ENCODE measurements at regions not wholly inside any gene's neighbourhood (a gene's known extent, or its start where the extent isn't known, plus 50 kb on each side); places are given as distances from the start of the nearest gene placed in this dataset.

DNA sequence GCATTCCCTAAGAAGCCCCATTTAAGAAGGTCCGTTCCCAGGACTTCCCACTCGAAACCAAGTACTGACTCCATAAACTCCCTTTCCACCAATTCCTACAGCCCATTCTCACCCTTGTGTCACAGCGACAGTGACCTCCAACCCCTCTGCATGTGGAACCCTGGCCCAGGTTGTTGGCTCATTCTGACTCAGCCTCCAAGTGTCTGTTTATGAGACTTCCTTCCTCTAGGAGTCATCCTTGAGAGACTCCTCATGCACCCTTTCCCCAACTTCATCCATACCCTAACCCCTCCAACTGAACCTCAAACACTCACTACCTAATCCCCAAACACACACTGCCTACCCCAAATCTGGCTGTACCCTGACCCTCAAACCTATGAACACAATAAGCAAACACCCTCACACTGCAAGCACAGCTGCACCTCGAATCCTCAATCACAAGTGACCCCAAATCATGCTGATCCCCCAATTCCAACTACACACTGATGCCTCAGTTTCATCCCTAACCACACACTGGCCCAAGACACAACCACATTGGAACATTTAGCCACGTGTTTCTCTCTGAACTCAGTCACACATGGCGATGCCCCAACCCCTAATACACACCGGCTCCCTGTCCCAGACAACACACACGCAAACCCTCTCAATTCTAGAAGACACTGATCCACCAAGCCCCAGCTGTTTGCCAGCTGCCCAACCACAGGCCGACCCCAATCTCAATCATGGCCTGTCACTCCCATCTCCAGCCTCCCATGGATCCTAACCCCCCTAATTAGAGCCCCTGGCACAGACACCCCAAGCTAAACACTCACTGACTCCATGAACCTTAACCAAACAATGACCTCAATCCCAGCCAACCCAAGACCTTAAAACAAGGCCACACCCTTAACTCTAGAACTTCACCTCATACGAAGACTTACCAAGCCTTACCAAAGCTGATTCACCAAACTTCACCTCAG, 219.6 kb downstream of the CYP26B1 start:
- TF ChIP-seq EZH2phosphoT487 (IDR thresholded peaks at IDR 0.05; ENCODE audit: borderline replicate concordance, low read depth) (no peak), YY1 (IDR thresholded peaks at IDR 0.05; ENCODE audit: low read depth) (no peak), TAF1 (IDR thresholded peaks at IDR 0.05; ENCODE audit: borderline replicate concordance, low read depth, low read length) (no peak), EP300 (IDR thresholded peaks at IDR 0.05; ENCODE audit: borderline replicate concordance in 1 of 2, low read depth in 1 of 2, low read length in 1 of 2) (no peak), SMC3 (IDR thresholded peaks at IDR 0.05; ENCODE audit: low read depth, low read length) (no peak), TCF12 (IDR thresholded peaks at IDR 0.05) (no peak)
- TF ChIP-seq, protein P1, sequence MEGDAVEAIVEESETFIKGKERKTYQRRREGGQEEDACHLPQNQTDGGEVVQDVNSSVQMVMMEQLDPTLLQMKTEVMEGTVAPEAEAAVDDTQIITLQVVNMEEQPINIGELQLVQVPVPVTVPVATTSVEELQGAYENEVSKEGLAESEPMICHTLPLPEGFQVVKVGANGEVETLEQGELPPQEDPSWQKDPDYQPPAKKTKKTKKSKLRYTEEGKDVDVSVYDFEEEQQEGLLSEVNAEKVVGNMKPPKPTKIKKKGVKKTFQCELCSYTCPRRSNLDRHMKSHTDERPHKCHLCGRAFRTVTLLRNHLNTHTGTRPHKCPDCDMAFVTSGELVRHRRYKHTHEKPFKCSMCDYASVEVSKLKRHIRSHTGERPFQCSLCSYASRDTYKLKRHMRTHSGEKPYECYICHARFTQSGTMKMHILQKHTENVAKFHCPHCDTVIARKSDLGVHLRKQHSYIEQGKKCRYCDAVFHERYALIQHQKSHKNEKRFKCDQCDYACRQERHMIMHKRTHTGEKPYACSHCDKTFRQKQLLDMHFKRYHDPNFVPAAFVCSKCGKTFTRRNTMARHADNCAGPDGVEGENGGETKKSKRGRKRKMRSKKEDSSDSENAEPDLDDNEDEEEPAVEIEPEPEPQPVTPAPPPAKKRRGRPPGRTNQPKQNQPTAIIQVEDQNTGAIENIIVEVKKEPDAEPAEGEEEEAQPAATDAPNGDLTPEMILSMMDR (IDR thresholded peaks at IDR 0.05): no peak
- TF ChIP-seq, protein P2, sequence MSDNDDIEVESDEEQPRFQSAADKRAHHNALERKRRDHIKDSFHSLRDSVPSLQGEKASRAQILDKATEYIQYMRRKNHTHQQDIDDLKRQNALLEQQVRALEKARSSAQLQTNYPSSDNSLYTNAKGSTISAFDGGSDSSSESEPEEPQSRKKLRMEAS (IDR thresholded peaks at IDR 0.05; ENCODE audit: low read depth): no peak
- TF ChIP-seq, protein P3, sequence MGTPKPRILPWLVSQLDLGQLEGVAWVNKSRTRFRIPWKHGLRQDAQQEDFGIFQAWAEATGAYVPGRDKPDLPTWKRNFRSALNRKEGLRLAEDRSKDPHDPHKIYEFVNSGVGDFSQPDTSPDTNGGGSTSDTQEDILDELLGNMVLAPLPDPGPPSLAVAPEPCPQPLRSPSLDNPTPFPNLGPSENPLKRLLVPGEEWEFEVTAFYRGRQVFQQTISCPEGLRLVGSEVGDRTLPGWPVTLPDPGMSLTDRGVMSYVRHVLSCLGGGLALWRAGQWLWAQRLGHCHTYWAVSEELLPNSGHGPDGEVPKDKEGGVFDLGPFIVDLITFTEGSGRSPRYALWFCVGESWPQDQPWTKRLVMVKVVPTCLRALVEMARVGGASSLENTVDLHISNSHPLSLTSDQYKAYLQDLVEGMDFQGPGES (IDR thresholded peaks at IDR 0.05; ENCODE audit: low read depth, low read length): no peak
- TF ChIP-seq, protein P4, sequence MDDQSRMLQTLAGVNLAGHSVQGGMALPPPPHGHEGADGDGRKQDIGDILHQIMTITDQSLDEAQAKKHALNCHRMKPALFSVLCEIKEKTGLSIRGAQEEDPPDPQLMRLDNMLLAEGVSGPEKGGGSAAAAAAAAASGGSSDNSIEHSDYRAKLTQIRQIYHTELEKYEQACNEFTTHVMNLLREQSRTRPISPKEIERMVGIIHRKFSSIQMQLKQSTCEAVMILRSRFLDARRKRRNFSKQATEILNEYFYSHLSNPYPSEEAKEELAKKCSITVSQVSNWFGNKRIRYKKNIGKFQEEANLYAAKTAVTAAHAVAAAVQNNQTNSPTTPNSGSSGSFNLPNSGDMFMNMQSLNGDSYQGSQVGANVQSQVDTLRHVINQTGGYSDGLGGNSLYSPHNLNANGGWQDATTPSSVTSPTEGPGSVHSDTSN (IDR thresholded peaks at IDR 0.05): no peak
- TF ChIP-seq, protein P5, sequence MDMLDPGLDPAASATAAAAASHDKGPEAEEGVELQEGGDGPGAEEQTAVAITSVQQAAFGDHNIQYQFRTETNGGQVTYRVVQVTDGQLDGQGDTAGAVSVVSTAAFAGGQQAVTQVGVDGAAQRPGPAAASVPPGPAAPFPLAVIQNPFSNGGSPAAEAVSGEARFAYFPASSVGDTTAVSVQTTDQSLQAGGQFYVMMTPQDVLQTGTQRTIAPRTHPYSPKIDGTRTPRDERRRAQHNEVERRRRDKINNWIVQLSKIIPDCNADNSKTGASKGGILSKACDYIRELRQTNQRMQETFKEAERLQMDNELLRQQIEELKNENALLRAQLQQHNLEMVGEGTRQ (IDR thresholded peaks at IDR 0.05; ENCODE audit: borderline replicate concordance, low read depth, low read length): no peak

All from SK-N-SH (cell line).